ENCODE measurements at regions not wholly inside any gene's neighbourhood (a gene's known extent, or its start where the extent isn't known, plus 50 kb on each side); places are given as distances from the start of the nearest gene placed in this dataset.

DNA sequence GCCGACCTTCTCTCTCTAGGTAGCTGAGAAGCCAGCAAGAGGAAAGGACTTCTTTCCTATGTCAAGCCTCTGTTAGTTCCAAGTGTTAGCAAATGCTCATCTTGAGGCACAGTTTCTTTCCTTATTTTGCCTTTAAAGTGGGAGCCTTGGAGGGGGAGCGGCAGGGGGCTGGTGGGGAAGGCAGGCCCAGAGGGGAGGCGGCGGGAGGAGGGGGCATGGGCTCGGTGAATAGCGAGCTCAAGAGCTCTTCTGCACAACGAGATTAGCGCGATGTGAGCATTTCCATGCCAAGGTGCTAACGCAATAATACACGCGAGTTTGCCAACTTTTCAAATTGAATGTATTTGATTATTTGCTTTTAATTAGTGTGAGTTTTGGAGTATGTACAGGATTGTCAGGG is 372.6 kb downstream of the RPS6KC1 start:
- H3K9me3 Mint-ChIP-seq: no peaks in the 10 kb centered on the region
- H3K27ac Mint-ChIP-seq: no peak overlapping the region
- H3K4me3 Mint-ChIP-seq: no peak overlapping the region
- no peaks in the 10 kb centered on the region for H3K36me3 Mint-ChIP-seq (ENCODE audit: low read depth)
- no peaks in the 10 kb centered on the region for H3K27me3 Mint-ChIP-seq (ENCODE audit: low read depth)
- no peak for DNase-seq
- no peaks in the 10 kb centered on the region for H3K4me1 Mint-ChIP-seq (ENCODE audit: low read depth)
- intact Hi-C loops (cut with micrococcal nuclease): no loop called here
- CTCF ChIA-PET: no interaction called here

DNA sequence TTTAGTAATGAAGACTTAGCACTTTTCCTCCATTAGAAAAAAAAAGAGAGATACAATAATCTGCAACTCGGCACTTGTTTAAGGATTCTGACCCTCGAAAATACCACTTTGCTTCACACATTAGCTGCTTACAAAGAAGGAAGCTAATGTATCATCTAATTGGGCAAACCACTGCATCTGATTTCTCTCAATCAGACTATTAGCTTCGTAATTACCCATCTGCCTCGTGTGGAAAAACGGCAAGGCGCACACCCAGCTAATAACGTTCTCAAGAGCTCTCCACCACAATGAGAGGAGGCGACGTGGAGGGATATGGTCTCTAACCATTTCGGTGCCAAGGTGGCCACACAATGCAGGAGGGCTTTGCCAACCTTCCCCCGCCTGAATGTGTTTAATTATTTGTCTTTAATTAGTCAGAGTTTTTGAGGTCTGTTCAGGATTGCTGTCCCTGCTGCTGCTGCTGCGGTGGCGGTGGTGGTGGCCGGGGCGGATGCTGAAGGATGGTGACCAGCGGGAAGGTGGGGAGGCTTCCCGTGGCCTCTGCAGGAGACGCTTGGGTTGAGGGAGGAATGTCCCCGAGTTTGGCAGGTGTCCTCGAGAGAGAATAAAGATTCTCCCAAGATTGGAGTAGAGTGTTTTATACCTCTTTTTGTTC is 374.5 kb downstream of the RPS6KC1 start:
- H3K4me1 Mint-ChIP-seq (ENCODE audit: low read depth): no peaks in the 10 kb centered on the region
- no peak overlapping the region for H3K27ac Mint-ChIP-seq
- CTCF ChIA-PET: no interaction called here
- intact Hi-C loops (cut with micrococcal nuclease): no loop called here
- peaks cover 2% of the 10 kb centered on the region for H3K27me3 Mint-ChIP-seq (ENCODE audit: low read depth)
- H3K36me3 Mint-ChIP-seq (ENCODE audit: low read depth): no peaks in the 10 kb centered on the region
- no peak overlapping the region for H3K4me3 Mint-ChIP-seq
- no peaks in the 10 kb centered on the region for H3K9me3 Mint-ChIP-seq
- DNase-seq: no peak

DNA sequence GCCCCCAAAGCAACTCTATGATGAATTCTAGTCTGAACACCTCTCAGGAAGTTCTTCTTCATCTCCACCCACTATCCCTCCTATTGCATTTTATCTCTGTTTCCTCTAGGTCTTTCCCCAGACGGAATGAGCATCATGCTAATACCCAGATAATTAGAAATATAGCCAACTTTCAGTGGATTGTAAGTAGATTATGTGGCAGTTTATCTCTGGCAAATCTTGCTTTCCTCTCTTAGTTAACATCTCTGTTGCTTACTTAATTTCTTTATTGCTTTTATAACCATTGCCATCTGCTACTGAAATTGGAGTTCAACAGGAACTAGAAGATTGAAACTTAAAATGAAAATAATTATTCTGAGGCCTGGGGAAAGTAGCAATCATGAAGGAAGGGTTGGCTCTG is 378.6 kb downstream of the RPS6KC1 start:
- no peaks in the 10 kb centered on the region for H3K36me3 Mint-ChIP-seq (ENCODE audit: low read depth)
- no peak for DNase-seq
- no peak overlapping the region for H3K27ac Mint-ChIP-seq
- H3K27me3 Mint-ChIP-seq (ENCODE audit: low read depth): peaks cover 2% of the 10 kb centered on the region
- no peaks in the 10 kb centered on the region for H3K9me3 Mint-ChIP-seq
- CTCF ChIA-PET: no interaction called here
- intact Hi-C loops (cut with micrococcal nuclease): no loop called here
- H3K4me3 Mint-ChIP-seq: no peak overlapping the region
- H3K4me1 Mint-ChIP-seq (ENCODE audit: low read depth): no peaks in the 10 kb centered on the region

DNA sequence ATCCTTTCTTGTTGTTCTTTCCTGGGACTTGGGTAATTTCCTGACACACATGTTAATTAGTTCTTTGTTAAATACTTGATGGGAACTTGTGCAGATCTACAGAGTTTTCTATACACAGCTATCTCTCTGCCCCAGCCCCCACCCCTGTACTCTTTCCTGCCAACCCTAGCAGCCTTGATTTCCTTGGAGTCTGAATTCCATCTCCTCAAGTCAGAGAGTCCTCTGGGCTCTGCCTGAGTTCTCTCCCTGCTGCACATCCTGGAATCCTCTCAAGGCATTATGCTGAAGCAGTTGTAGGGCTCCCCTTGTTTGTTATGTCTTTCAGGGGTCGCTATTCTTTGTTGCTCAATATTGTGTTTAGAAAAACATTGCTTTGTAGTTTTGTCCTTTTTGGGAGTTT is 384.7 kb downstream of the RPS6KC1 start:
- Mint-ChIP-seq H3K27ac (no peak overlapping the region), H3K9me3 (no peaks in the 10 kb centered on the region), H3K27me3 (ENCODE audit: low read depth) (peaks cover 2% of the 10 kb centered on the region), H3K4me1 (ENCODE audit: low read depth) (peaks cover 2% of the 10 kb centered on the region), H3K36me3 (ENCODE audit: low read depth) (no peaks in the 10 kb centered on the region), H3K4me3 (no peak overlapping the region)
- intact Hi-C loops (cut with micrococcal nuclease): no loop called here
- no peak for DNase-seq
- CTCF ChIA-PET: interaction anchor here (0.7 kb wide), 1 partner anchor 143 kb away, joined by 3 read pairs; no protein-coding TSS in a partner anchor

DNA sequence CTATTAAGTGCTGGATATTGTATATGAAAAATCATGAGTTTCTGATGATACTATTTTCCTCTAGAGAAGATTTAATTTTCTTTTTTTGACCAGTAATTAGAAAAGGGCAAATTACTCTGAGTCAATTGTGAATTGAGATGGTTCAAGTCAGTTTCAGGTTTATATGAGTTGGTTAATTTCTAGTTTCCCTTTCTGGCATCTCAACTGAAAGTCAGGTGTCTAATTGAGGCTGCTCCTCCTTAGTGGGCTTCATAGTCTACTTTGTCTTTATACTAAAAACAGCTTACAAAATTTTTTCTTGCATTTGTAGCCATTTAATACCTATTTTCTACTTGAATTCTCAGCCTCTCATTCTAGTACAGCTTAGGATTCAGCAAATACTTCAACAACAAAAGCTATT is 387.3 kb downstream of the RPS6KC1 start:
- intact Hi-C loops (cut with micrococcal nuclease): no loop called here
- Mint-ChIP-seq H3K4me3 (no peak overlapping the region), H3K27me3 (ENCODE audit: low read depth) (peaks cover 3% of the 10 kb centered on the region), H3K9me3 (no peaks in the 10 kb centered on the region), H3K27ac (no peak overlapping the region), H3K36me3 (ENCODE audit: low read depth) (no peaks in the 10 kb centered on the region), H3K4me1 (ENCODE audit: low read depth) (peaks cover 2% of the 10 kb centered on the region)
- CTCF ChIA-PET: no interaction called here
- no peak for DNase-seq

DNA sequence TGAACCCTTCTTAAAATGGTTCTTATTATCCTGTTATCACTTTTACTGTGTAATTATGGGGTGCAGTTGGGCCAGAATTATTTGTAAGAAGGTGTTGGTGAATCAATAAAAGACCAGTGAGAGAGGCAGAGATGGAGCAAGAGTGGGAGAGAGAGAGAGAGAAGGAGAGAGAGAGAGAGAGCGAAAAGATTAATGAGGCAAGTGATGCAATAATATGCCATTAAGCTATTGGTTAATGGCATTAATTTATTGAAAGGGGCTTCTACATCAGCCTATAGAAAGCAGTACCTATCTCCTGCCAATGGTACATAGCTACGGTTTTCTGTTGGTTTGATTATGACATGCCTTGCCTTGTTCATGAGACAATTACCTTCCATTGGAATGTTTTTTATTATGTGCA is 388.7 kb downstream of the RPS6KC1 start:
- peaks cover 5% of the 10 kb centered on the region for H3K27me3 Mint-ChIP-seq (ENCODE audit: low read depth)
- H3K4me3 Mint-ChIP-seq: no peak overlapping the region
- no peaks in the 10 kb centered on the region for H3K36me3 Mint-ChIP-seq (ENCODE audit: low read depth)
- CTCF ChIA-PET: interaction anchor here (0.6 kb wide), 1 partner anchor 892 kb away, joined by 3 read pairs; no protein-coding TSS in a partner anchor
- intact Hi-C loops (cut with micrococcal nuclease): no loop called here
- peaks cover 2% of the 10 kb centered on the region for H3K4me1 Mint-ChIP-seq (ENCODE audit: low read depth)
- H3K9me3 Mint-ChIP-seq: no peaks in the 10 kb centered on the region
- DNase-seq: no peak
- H3K27ac Mint-ChIP-seq: no peak overlapping the region

DNA sequence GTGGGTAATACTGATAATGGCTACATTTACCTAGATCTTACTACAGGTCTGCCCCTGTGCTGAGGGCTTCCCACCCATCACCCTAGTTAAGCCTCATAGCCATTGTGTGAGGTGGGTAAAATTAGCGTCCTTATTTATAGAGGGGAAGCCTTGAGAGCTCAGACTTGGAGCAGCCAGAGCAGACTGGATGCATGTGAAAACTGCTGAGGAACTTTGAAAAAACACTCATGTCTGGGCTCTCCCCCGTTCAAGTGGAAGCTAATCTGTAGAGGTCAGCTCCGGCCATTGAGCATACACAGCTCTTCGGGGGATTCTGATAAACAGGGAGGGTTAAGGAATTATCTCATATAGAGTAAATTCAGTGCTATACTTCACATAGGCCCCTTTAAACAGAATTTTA is 389.7 kb downstream of the RPS6KC1 start:
- no peak for DNase-seq
- Mint-ChIP-seq H3K27me3 (ENCODE audit: low read depth) (peaks cover 7% of the 10 kb centered on the region), H3K9me3 (no peaks in the 10 kb centered on the region), H3K4me1 (ENCODE audit: low read depth) (peaks cover 2% of the 10 kb centered on the region), H3K27ac (no peak overlapping the region), H3K36me3 (ENCODE audit: low read depth) (no peaks in the 10 kb centered on the region), H3K4me3 (no peak overlapping the region)
- intact Hi-C loops (cut with micrococcal nuclease): no loop called here
- CTCF ChIA-PET: no interaction called here

DNA sequence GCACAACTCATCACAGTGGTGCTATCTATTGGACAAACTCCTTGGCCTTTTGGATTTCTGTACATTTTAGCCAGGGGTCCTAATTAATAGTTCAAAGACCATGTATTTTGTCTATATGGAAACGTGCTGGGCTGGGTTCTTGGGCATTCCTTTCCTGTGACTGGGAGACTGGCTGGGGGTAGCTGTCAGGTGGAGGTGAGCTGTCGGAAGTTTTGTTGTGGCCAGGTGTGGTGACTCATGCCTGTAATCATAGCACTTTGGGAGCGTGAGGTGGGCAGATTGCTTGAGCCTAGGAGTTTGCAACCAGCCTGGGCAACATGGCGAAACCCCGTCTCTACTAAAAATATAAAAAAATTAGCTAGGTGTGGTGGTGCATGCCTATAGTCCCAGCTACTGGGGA is 392.4 kb downstream of the RPS6KC1 start:
- Mint-ChIP-seq H3K36me3 (ENCODE audit: low read depth) (no peaks in the 10 kb centered on the region), H3K4me3 (no peak overlapping the region), H3K27me3 (ENCODE audit: low read depth) (peaks cover 8% of the 10 kb centered on the region), H3K9me3 (no peaks in the 10 kb centered on the region), H3K4me1 (ENCODE audit: low read depth) (peaks cover 2% of the 10 kb centered on the region), H3K27ac (no peak overlapping the region)
- intact Hi-C loops (cut with micrococcal nuclease): no loop called here
- no peak for DNase-seq
- CTCF ChIA-PET: no interaction called here

DNA sequence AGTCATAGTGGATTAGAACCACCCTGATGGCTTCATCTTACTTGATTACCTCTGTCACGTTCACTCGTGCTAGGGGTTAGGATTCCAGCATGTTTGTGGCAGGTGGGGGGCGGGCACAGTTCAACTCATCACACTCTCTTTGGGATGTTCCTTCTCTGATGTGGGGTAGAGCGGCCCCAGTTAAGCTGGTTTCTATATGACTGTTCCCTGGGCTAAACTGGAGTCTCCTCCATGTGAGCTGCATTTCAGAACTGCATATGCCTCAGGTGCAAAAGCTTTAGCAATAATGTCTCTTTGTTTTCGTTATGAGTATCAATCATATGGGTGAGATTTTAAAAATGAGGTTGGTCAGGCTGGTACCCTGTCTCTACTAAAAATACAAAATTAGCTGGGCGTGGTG is 393.2 kb downstream of the RPS6KC1 start:
- H3K4me3 Mint-ChIP-seq: no peak overlapping the region
- CTCF ChIA-PET: no interaction called here
- H3K36me3 Mint-ChIP-seq (ENCODE audit: low read depth): no peaks in the 10 kb centered on the region
- H3K27me3 Mint-ChIP-seq (ENCODE audit: low read depth): peaks cover 8% of the 10 kb centered on the region
- H3K4me1 Mint-ChIP-seq (ENCODE audit: low read depth): peaks cover 2% of the 10 kb centered on the region
- no peak for DNase-seq
- no peaks in the 10 kb centered on the region for H3K9me3 Mint-ChIP-seq
- intact Hi-C loops (cut with micrococcal nuclease): no loop called here
- H3K27ac Mint-ChIP-seq: no peak overlapping the region

DNA sequence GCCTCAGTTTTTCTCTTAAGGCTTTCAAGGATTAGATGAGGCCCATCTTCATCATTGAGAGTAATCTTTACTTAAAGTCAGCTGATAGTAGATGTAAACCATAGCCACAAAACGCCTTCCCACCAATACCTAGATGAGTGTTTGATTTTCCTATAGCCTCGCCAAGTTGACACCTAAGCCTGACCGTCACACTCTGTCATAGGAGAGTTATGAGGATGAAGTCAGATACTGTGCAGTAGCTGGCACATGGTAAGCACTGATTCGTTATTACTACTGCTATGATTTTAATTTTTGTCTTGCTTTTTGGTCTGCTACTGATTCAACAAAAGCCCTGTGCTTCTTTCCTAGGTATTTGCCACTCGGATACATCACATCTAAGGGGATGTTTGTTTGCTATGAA is 395.5 kb downstream of the RPS6KC1 start:
- no peak overlapping the region for H3K27ac Mint-ChIP-seq
- H3K36me3 Mint-ChIP-seq (ENCODE audit: low read depth): no peaks in the 10 kb centered on the region
- H3K4me3 Mint-ChIP-seq: no peak overlapping the region
- H3K27me3 Mint-ChIP-seq (ENCODE audit: low read depth): peaks cover 6% of the 10 kb centered on the region
- no peaks in the 10 kb centered on the region for H3K9me3 Mint-ChIP-seq
- no peak for DNase-seq
- no peaks in the 10 kb centered on the region for H3K4me1 Mint-ChIP-seq (ENCODE audit: low read depth)
- CTCF ChIA-PET: no interaction called here
- intact Hi-C loops (cut with micrococcal nuclease): no loop called here

DNA sequence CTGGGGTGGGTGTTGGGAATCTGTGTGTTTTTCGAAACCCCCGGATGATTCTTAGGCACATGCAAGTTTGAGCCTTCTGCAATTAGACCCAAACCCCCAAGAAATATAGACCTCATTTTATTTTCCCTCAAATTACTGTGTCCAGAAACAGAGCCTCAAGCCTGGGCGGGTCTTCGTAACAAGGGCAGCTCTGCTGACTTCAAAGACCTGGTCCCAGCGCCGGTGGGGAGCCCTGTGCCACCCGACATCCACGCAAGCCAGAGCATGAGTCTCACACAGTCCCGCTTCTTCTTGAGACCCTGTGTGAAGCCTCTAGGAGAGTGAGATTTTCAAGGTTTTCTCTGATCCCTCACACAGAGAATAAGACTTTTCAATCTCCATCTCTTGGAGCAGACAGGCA is 397.3 kb downstream of the RPS6KC1 start:
- no peak for DNase-seq
- CTCF ChIA-PET: no interaction called here
- H3K9me3 Mint-ChIP-seq: no peaks in the 10 kb centered on the region
- no peak overlapping the region for H3K4me3 Mint-ChIP-seq
- peaks cover 5% of the 10 kb centered on the region for H3K27me3 Mint-ChIP-seq (ENCODE audit: low read depth)
- no peaks in the 10 kb centered on the region for H3K4me1 Mint-ChIP-seq (ENCODE audit: low read depth)
- intact Hi-C loops (cut with micrococcal nuclease): no loop called here
- no peak overlapping the region for H3K27ac Mint-ChIP-seq
- H3K36me3 Mint-ChIP-seq (ENCODE audit: low read depth): no peaks in the 10 kb centered on the region

DNA sequence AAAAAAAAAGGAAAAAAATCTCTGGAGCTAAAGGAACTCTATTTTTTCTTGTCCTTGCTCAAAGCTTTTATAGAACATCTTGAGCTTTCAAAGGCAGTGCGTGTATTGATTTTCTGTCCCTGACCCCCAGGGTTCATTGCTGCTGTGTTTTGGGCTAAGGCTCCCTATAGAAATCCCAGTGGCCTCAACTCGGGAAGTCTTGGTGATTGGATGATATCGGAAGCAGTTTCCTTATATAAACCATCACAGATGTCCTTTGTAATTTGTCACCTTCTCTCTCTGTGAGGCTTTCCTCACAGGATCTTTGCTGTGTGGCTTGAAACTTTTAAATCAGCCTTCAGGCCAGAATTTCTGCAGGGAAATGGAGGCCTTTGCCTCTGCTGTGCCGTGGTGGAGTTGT is 397.7 kb downstream of the RPS6KC1 start:
- Mint-ChIP-seq H3K9me3 (no peaks in the 10 kb centered on the region), H3K27me3 (ENCODE audit: low read depth) (peaks cover 4% of the 10 kb centered on the region), H3K4me1 (ENCODE audit: low read depth) (no peaks in the 10 kb centered on the region), H3K4me3 (no peak overlapping the region), H3K27ac (no peak overlapping the region), H3K36me3 (ENCODE audit: low read depth) (no peaks in the 10 kb centered on the region)
- intact Hi-C loops (cut with micrococcal nuclease): no loop called here
- no peak for DNase-seq
- CTCF ChIA-PET: no interaction called here

DNA sequence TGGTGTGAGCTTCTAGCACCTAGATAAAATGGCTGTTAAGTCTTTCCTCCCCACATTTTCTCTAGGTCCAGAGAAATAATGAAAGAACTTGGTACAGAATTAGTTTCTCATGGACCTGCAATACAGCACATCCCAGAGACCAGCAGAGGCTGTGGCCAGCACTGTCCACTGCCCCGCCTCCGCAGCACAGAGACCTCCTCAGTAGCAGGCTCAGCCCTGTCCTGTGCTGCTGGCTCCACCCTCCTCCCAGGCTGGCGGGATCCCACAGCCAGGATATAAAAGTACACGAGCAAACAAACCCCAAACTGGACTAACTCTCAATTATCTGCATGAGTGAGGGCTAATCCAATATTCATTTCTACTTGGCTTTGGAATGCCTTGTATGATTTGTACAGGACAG is 401.5 kb downstream of the RPS6KC1 start:
- no peaks in the 10 kb centered on the region for H3K36me3 Mint-ChIP-seq (ENCODE audit: low read depth)

DNA sequence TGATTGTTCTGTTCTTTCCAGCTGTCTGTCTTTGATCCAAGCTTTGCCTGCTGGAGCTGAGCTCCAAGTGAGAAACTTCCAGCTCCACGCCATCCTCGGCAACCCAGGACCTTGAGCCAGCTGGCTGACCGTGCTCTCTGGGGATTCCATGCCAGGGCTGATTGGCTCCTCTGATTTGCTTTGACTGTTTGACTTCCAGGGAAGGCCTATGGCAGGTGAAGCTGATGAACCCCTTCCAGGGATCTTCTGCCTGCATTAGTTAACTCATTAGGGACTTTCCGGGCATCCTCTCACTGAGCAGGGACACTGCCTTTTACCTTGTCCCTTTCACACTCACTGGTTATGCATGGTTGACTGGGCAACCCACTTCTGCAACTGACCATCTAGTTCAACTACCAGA is 406.1 kb downstream of the RPS6KC1 start:
- H3K27me3 Mint-ChIP-seq (ENCODE audit: low read depth): peaks cover 2% of the 10 kb centered on the region
- H3K27ac Mint-ChIP-seq: no peak overlapping the region
- H3K9me3 Mint-ChIP-seq: peaks cover 3% of the 10 kb centered on the region
- intact Hi-C loops (cut with micrococcal nuclease): no loop called here
- no peak overlapping the region for H3K4me3 Mint-ChIP-seq
- no peaks in the 10 kb centered on the region for H3K4me1 Mint-ChIP-seq (ENCODE audit: low read depth)
- H3K36me3 Mint-ChIP-seq (ENCODE audit: low read depth): no peaks in the 10 kb centered on the region
- DNase-seq: no peak
- CTCF ChIA-PET: no interaction called here

More for the DNA sequence above, 401.5 kb downstream of the RPS6KC1 start:
- CTCF ChIA-PET: no interaction called here
- intact Hi-C loops (cut with micrococcal nuclease): no loop called here
- H3K27ac Mint-ChIP-seq: no peak overlapping the region
- no peak for DNase-seq
- no peaks in the 10 kb centered on the region for H3K9me3 Mint-ChIP-seq
- H3K27me3 Mint-ChIP-seq (ENCODE audit: low read depth): no peaks in the 10 kb centered on the region
- H3K4me1 Mint-ChIP-seq (ENCODE audit: low read depth): no peaks in the 10 kb centered on the region
- no peak overlapping the region for H3K4me3 Mint-ChIP-seq
